AG04450 (cell line): ENCODE measurements at regions not wholly inside any gene's neighbourhood (a gene's known extent, or its start where the extent isn't known, plus 50 kb on each side); places are given as distances from the start of the nearest gene placed in this dataset.
A peak's percentile ranks its signal among the peaks of the same experiment; 100 is the strongest.

Experiments
- CTCF ChIA-PET: fragments of 300-600, 350-600 bp; formaldehyde crosslinking; extraction: SDS; loops from one replicate; lab custom pipeline; 2022; ENCODE audit warnings: antibody characterized with exemption, inconsistent platforms; lab: Charles Lee
- POLR2A ChIA-PET: fragments of 350-600 bp; formaldehyde crosslinking; extraction: SDS; loops from one replicate; lab custom pipeline; 2021; ENCODE audit warnings: antibody characterized with exemption, inconsistent platforms; lab: Yijun Ruan, JAX
- DNase-seq: peaks from one replicate; pipeline ENCODE4 v3.0.0-alpha.2; 2011; ENCODE audit warnings: low read depth, low spot score
- H3K27ac ChIP-seq: one replicate; pipeline ENCODE4 v1.5.1; 2012; ENCODE audit warnings: low read depth, low read length, control low read depth
- H3K27me3 ChIP-seq: one replicate; pipeline ENCODE4 v1.6.0; 2012; ENCODE audit warnings: low read length; ENCODE audit not compliant: control insufficient read depth, insufficient read depth
- H3K4me3 ChIP-seq: 2 replicates; pipeline ENCODE4 v1.5.1; 2011; ENCODE audit warnings: mild to moderate bottlenecking, low read depth, low read length, control low read depth
- H3K9me3 ChIP-seq: 2 replicates; pipeline ENCODE4 v1.5.1; 2012; ENCODE audit warnings: low read length; ENCODE audit not compliant: control insufficient read depth, insufficient read depth
- TF ChIP-seq, protein P1 (sequence below): IDR thresholded peaks from 2 replicates; pipeline ENCODE4 v1.5.1; 2011; ENCODE audit warnings: low read depth, low read length, control low read depth, inconsistent platforms

DNA sequence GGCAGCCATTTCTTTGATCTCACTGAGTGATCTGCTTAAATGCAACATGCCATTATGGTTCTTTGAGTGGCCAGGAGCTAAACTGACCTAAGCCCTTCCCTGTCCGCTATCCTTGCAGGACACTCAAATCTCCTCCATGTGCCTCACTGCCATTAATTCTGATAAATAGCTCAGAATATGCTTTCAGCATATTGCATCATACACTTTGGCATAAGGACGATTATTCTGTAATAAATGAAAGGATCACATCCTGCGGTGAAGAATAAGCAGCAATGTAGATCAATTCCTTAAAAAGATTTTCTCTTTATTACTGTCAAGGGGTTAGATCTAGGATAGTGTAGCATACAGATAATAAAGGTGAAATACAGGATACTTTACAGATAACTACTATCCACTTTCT, 231.8 kb upstream of the CTBP2 start:
- no peaks in the 10 kb centered on the region for H3K27me3 ChIP-seq
- no peaks in the 10 kb centered on the region for H3K9me3 ChIP-seq
- TF ChIP-seq, protein P1, sequence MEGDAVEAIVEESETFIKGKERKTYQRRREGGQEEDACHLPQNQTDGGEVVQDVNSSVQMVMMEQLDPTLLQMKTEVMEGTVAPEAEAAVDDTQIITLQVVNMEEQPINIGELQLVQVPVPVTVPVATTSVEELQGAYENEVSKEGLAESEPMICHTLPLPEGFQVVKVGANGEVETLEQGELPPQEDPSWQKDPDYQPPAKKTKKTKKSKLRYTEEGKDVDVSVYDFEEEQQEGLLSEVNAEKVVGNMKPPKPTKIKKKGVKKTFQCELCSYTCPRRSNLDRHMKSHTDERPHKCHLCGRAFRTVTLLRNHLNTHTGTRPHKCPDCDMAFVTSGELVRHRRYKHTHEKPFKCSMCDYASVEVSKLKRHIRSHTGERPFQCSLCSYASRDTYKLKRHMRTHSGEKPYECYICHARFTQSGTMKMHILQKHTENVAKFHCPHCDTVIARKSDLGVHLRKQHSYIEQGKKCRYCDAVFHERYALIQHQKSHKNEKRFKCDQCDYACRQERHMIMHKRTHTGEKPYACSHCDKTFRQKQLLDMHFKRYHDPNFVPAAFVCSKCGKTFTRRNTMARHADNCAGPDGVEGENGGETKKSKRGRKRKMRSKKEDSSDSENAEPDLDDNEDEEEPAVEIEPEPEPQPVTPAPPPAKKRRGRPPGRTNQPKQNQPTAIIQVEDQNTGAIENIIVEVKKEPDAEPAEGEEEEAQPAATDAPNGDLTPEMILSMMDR = no peak
- CTCF ChIA-PET = interaction anchor here (0.6 kb wide), 1 partner anchor 517 kb away, joined by 6 read pairs; no protein-coding TSS in a partner anchor
- DNase-seq = no peak
- POLR2A ChIA-PET = no interaction called here
- H3K4me3 ChIP-seq = no peak overlapping the region
- H3K27ac ChIP-seq = no peak overlapping the region

DNA sequence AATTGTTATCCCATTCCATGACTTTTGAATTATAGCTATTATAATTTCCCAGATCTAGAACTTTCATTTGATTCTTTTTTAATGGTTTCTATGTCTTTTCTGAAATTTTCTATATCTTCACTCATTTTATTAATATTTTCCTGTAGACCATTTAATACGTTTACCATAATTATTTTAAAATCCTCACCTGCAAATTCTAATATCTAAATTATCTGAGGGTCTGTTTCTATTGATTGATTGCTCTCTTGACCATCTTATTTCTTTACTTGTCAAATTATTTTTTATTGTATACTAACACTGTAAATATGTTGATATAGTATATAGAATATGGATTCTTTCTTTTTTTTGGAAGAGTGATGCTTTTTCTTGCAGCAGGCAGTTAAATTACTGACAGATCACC, 229.3 kb upstream of the CTBP2 start:
- Histone ChIP-seq H3K27me3 (no peaks in the 10 kb centered on the region), H3K4me3 (no peak overlapping the region), H3K27ac (no peak overlapping the region), H3K9me3 (no peaks in the 10 kb centered on the region)
- TF ChIP-seq, protein P1 = no peak
- ChIA-PET CTCF (no interaction called here), POLR2A (no interaction called here)
- no peak for DNase-seq

DNA sequence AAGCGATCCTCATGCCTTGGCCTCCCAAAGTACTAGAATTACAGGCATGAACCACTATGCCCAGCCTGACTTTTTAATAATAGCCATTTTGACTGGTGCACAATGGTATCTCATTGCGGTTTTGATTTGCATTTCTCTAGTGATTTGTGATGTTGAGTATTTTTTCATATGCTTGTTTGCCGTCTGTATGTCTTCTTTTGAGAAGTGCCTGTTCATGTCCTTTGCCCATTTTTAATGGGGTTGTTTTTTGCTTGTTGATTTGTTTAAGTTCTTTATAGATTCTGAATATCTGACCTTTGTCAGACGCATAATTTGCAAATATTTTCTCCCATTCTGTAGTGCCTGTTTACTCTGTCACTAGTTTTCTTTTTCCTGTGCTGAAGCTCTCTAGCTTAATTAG, 219.2 kb upstream of the CTBP2 start:
- TF ChIP-seq, protein P1 = no peak

DNA sequence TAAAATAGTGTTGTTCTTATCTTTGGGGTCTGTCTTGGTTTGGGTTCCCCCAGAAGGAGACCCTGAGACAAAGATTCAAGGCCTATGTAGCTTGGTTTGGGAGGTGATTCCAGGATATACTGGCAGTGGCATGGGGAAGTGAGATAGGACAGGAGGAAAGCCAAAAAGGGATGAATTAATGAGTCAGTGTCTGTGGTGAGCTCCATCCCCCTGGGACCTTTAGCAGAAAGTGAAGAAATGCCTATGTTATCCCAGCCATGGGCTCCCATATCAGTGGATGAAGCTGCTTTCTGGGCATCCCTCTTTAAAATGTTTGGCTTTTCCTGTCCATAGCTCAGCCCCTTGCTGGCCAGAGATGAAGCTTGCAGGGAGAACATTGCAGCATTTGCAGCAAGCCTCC, 217.0 kb upstream of the CTBP2 start:
- POLR2A ChIA-PET = no interaction called here
- CTCF ChIA-PET = no interaction called here
- H3K27ac ChIP-seq = no peak overlapping the region
- no peaks in the 10 kb centered on the region for H3K27me3 ChIP-seq
- TF ChIP-seq, protein P1 = no peak
- no peak for DNase-seq
- H3K4me3 ChIP-seq = no peak overlapping the region
- no peaks in the 10 kb centered on the region for H3K9me3 ChIP-seq

More for the DNA sequence above, 219.2 kb upstream of the CTBP2 start:
- DNase-seq = no peak
- Histone ChIP-seq H3K27me3 (no peaks in the 10 kb centered on the region), H3K9me3 (no peaks in the 10 kb centered on the region), H3K4me3 (no peak overlapping the region), H3K27ac (no peak overlapping the region)
- ChIA-PET CTCF (no interaction called here), POLR2A (no interaction called here)

DNA sequence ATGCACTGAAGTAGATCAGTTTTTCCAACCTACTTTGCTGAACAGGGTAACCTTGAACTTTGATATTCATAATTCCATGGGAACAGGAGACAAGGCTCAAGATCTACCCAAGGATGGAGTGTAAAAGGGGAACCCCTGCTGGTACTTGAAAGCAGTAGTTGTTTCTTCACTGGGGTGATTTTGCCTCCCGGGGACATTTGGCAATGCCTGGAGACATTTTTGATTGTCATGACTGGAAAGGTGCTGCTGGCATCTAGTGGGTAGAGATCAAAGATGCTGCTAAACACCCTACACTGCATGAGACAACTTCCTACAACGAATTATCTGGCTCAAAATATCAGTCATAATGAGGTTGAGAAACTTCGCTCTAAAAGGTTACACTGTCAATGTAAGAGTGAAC, 214.8 kb upstream of the CTBP2 start:
- CTCF ChIA-PET = interaction anchor here (0.6 to 1.4 kb wide), 2 partner anchors 32 to 344 kb away, joined by 3 to 8 read pairs; no protein-coding TSS in a partner anchor
- TF ChIP-seq, protein P1 = peak; percentile 17; the same call in 1 of the 2 replicates
- no peak overlapping the region for H3K4me3 ChIP-seq

More for the DNA sequence above, 214.8 kb upstream of the CTBP2 start:
- Histone ChIP-seq H3K9me3 (peaks cover 2% of the 10 kb centered on the region; the same call in 1 of the 2 replicates), H3K27ac (no peak overlapping the region), H3K27me3 (no peaks in the 10 kb centered on the region)
- POLR2A ChIA-PET = no interaction called here
- no peak for DNase-seq
